WTC11 (cell line): ENCODE measurements at regions not wholly inside any gene's neighbourhood (a gene's known extent, or its start where the extent isn't known, plus 50 kb on each side); places are given as distances from the start of the nearest gene placed in this dataset.

Experiments
- ATAC-seq: fragments of 200-7000 bp; cut with Tn5 transposase; 2 replicates; pipeline ENCODE4 v1.10.0; 2021; ENCODE audit warnings: mild to moderate bottlenecking, moderate library complexity
- CTCF ChIA-PET: fragments of 300-600 bp; sonication (Branson Sonifier 250); formaldehyde crosslinking; loops from one replicate; lab custom pipeline; 2021; ENCODE audit warnings: antibody characterized with exemption; lab: Charles Lee
- POLR2A ChIA-PET: fragments of 350-600 bp; sonication (Branson Sonifier 250); formaldehyde crosslinking; loops from one replicate; lab custom pipeline; 2021; ENCODE audit warnings: antibody characterized with exemption; lab: Charles Lee
- DNase-seq: peaks from one replicate; pipeline ENCODE4 v3.0.0; 2021; ENCODE audit warnings: low spot score
- H3K27ac Mint-ChIP-seq: 2 replicates; pipeline ENCODE4 v1.8.0; 2021; ENCODE audit warnings: mixed read lengths
- H3K27me3 Mint-ChIP-seq: 2 replicates; pipeline ENCODE4 v1.8.0; 2021; ENCODE audit warnings: low read depth, mild to moderate bottlenecking, moderate library complexity, mixed read lengths
- H3K36me3 Mint-ChIP-seq: 2 replicates; pipeline ENCODE4 v1.8.0; 2021; ENCODE audit warnings: mixed read lengths
- H3K4me1 Mint-ChIP-seq: 2 replicates; pipeline ENCODE4 v1.8.0; 2022; ENCODE audit warnings: mixed read lengths
- H3K4me3 Mint-ChIP-seq: 2 replicates; pipeline ENCODE4 v1.8.0; 2021; ENCODE audit warnings: mild to moderate bottlenecking, moderate library complexity, mixed read lengths
- H3K9me3 Mint-ChIP-seq: 2 replicates; pipeline ENCODE4 v1.8.0; 2021; ENCODE audit warnings: mixed read lengths
- ATF2 ChIP-seq: sonication (generic); formaldehyde crosslinking; IDR thresholded peaks from 2 replicates; pipeline ENCODE4 v1.8.1; 2022; ENCODE audit warnings: low read depth, missing genetic modification reagents, borderline replicate concordance
- E2F5 ChIP-seq: sonication (generic); formaldehyde crosslinking; IDR thresholded peaks from 2 replicates; pipeline ENCODE4 v1.8.1; 2022; ENCODE audit warnings: mild to moderate bottlenecking, moderate library complexity, missing genetic modification reagents
- ERG ChIP-seq: fragments of 250-450 bp; sonication (Bioruptor Pico); IDR thresholded peaks from 2 replicates; pipeline ENCODE4 v1.8.0; 2021; ENCODE audit warnings: mild to moderate bottlenecking
- ETV6 ChIP-seq: sonication (generic); formaldehyde crosslinking; IDR thresholded peaks from 2 replicates; pipeline ENCODE4 v1.8.1; 2022; ENCODE audit warnings: mild to moderate bottlenecking, missing genetic modification reagents
- GRHL2 ChIP-seq: fragments of 250-450 bp; sonication (Bioruptor Pico); IDR thresholded peaks from 2 replicates; pipeline ENCODE4 v1.8.0; 2022; ENCODE audit warnings: mild to moderate bottlenecking, moderate library complexity; ENCODE audit not compliant: insufficient replicate concordance, severe bottlenecking
- IRF2 ChIP-seq: sonication (generic); formaldehyde crosslinking; IDR thresholded peaks from 2 replicates; pipeline ENCODE4 v1.8.0; 2022; ENCODE audit warnings: low read depth, missing genetic modification reagents, borderline replicate concordance
- JUN ChIP-seq: sonication (generic); formaldehyde crosslinking; IDR thresholded peaks from 2 replicates; pipeline ENCODE4 v1.8.0; 2023; ENCODE audit warnings: mild to moderate bottlenecking, missing genetic modification reagents
- MXD4 ChIP-seq: fragments of 250-450 bp; sonication (Bioruptor Pico); IDR thresholded peaks from 2 replicates; pipeline ENCODE4 v1.8.0; 2021; ENCODE audit warnings: mild to moderate bottlenecking, moderate library complexity, borderline replicate concordance
- NR1H2 ChIP-seq: sonication (generic); formaldehyde crosslinking; IDR thresholded peaks from 2 replicates; pipeline ENCODE4 v1.9.0; 2021; ENCODE audit warnings: mild to moderate bottlenecking, moderate library complexity, missing genetic modification reagents
- NR2C2 ChIP-seq: sonication (generic); formaldehyde crosslinking; IDR thresholded peaks from 2 replicates; pipeline ENCODE4 v1.8.0; 2022; ENCODE audit warnings: mild to moderate bottlenecking, missing genetic modification reagents
- RORB ChIP-seq: fragments of 250-450 bp; sonication (Bioruptor Pico); IDR thresholded peaks from 2 replicates; pipeline ENCODE4 v1.9.0; 2021; ENCODE audit warnings: mild to moderate bottlenecking
- TCF7 ChIP-seq: sonication (generic); formaldehyde crosslinking; IDR thresholded peaks from 2 replicates; pipeline ENCODE4 v1.8.0; 2022; ENCODE audit warnings: mild to moderate bottlenecking, low read depth, missing genetic modification reagents, moderate library complexity
- TEAD4 ChIP-seq: sonication (generic); formaldehyde crosslinking; IDR thresholded peaks from 2 replicates; pipeline ENCODE4 v1.8.0; 2022; ENCODE audit warnings: mild to moderate bottlenecking, missing genetic modification reagents
- TP53 ChIP-seq: sonication (generic); formaldehyde crosslinking; IDR thresholded peaks from 2 replicates; pipeline ENCODE4 v1.8.1; 2023; ENCODE audit warnings: mild to moderate bottlenecking, missing genetic modification reagents
- USF1 ChIP-seq: sonication (generic); formaldehyde crosslinking; IDR thresholded peaks from 2 replicates; pipeline ENCODE4 v1.8.0; 2022; ENCODE audit warnings: mild to moderate bottlenecking, missing genetic modification reagents
- ZNF423 ChIP-seq: fragments of 250-450 bp; sonication (Bioruptor Pico); IDR thresholded peaks from 2 replicates; pipeline ENCODE4 v2.1.2; 2022; ENCODE audit warnings: mild to moderate bottlenecking, moderate library complexity
- ZNF425 ChIP-seq: fragments of 250-450 bp; sonication (Bioruptor Pico); conservative IDR thresholded peaks from 2 replicates; pipeline ENCODE4 v1.9.0; 2021; ENCODE audit warnings: mild to moderate bottlenecking
- ZNF671 ChIP-seq: fragments of 250-450 bp; sonication (Bioruptor Pico); IDR thresholded peaks from 2 replicates; pipeline ENCODE4 v1.8.0; 2021; ENCODE audit warnings: mild to moderate bottlenecking
- TF ChIP-seq, protein P1 (sequence below): sonication (generic); formaldehyde crosslinking; IDR thresholded peaks from 2 replicates; pipeline ENCODE4 v1.8.1; 2022; ENCODE audit warnings: mild to moderate bottlenecking, missing genetic modification reagents, moderate library complexity, borderline replicate concordance
- TF ChIP-seq, protein P2 (sequence below): sonication (generic); formaldehyde crosslinking; IDR thresholded peaks from 2 replicates; pipeline ENCODE4 v1.8.0; 2022; ENCODE audit warnings: missing genetic modification reagents
- TF ChIP-seq, protein P3 (sequence below): sonication (generic); formaldehyde crosslinking; IDR thresholded peaks from 2 replicates; pipeline ENCODE4 v1.8.1; 2022; ENCODE audit warnings: missing genetic modification reagents, borderline replicate concordance
- TF ChIP-seq, protein P4 (sequence below): fragments of 250-450 bp; sonication (Bioruptor Pico); IDR thresholded peaks from 2 replicates; pipeline ENCODE4 v1.9.0; 2021; ENCODE audit warnings: mild to moderate bottlenecking

DNA sequence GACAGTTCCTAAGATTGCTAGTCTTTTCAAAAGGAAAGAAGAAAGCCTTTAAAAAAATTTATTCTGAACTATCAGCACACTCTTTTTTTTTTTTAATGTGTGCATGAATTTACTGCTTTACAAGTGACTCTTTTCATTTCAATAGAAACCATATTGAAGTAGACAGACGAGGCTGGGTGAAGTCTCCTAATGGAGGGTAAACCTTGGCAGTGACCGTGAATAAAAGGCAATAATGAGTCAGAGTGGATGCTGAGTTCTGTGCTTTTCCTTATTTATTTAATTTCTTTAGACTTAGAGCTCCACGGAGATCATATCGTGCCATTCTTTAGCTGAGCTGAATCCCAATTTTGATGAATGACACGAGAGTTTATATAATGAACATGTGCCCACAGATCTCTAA lies 196.9 kb downstream of the PRL start:
- CTCF ChIA-PET, result no interaction called here
- no peaks in the 10 kb centered on the region for H3K27me3 Mint-ChIP-seq
- POLR2A ChIA-PET, result no interaction called here
- no peak overlapping the region for H3K4me3 Mint-ChIP-seq
- no peaks in the 10 kb centered on the region for H3K36me3 Mint-ChIP-seq
- TF ChIP-seq, protein P1, sequence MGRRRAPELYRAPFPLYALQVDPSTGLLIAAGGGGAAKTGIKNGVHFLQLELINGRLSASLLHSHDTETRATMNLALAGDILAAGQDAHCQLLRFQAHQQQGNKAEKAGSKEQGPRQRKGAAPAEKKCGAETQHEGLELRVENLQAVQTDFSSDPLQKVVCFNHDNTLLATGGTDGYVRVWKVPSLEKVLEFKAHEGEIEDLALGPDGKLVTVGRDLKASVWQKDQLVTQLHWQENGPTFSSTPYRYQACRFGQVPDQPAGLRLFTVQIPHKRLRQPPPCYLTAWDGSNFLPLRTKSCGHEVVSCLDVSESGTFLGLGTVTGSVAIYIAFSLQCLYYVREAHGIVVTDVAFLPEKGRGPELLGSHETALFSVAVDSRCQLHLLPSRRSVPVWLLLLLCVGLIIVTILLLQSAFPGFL (CRISPR knock-in tag), result no peak
- TF ChIP-seq, protein P2, sequence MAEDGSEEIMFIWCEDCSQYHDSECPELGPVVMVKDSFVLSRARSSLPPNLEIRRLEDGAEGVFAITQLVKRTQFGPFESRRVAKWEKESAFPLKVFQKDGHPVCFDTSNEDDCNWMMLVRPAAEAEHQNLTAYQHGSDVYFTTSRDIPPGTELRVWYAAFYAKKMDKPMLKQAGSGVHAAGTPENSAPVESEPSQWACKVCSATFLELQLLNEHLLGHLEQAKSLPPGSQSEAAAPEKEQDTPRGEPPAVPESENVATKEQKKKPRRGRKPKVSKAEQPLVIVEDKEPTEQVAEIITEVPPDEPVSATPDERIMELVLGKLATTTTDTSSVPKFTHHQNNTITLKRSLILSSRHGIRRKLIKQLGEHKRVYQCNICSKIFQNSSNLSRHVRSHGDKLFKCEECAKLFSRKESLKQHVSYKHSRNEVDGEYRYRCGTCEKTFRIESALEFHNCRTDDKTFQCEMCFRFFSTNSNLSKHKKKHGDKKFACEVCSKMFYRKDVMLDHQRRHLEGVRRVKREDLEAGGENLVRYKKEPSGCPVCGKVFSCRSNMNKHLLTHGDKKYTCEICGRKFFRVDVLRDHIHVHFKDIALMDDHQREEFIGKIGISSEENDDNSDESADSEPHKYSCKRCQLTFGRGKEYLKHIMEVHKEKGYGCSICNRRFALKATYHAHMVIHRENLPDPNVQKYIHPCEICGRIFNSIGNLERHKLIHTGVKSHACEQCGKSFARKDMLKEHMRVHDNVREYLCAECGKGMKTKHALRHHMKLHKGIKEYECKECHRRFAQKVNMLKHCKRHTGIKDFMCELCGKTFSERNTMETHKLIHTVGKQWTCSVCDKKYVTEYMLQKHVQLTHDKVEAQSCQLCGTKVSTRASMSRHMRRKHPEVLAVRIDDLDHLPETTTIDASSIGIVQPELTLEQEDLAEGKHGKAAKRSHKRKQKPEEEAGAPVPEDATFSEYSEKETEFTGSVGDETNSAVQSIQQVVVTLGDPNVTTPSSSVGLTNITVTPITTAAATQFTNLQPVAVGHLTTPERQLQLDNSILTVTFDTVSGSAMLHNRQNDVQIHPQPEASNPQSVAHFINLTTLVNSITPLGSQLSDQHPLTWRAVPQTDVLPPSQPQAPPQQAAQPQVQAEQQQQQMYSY (CRISPR knock-in tag), result no peak
- no peak for TF ChIP-seq ZNF423
- no peak for TF ChIP-seq ZNF425 (CRISPR knock-in tag)
- no peak for TF ChIP-seq NR1H2 (CRISPR knock-in tag)
- no peak for TF ChIP-seq RORB (CRISPR knock-in tag)
- TF ChIP-seq TCF7 (CRISPR knock-in tag), result no peak
- TF ChIP-seq, protein P3, sequence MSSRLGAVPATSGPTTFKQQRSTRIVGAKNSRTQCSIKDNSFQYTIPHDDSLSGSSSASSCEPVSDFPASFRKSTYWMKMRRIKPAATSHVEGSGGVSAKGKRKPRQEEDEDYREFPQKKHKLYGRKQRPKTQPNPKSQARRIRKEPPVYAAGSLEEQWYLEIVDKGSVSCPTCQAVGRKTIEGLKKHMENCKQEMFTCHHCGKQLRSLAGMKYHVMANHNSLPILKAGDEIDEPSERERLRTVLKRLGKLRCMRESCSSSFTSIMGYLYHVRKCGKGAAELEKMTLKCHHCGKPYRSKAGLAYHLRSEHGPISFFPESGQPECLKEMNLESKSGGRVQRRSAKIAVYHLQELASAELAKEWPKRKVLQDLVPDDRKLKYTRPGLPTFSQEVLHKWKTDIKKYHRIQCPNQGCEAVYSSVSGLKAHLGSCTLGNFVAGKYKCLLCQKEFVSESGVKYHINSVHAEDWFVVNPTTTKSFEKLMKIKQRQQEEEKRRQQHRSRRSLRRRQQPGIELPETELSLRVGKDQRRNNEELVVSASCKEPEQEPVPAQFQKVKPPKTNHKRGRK (CRISPR knock-in tag), result no peak
- TF ChIP-seq MXD4 (CRISPR knock-in tag), result no peak
- no peak for TF ChIP-seq USF1 (CRISPR knock-in tag)
- no peak for TF ChIP-seq ERG (CRISPR knock-in tag)
- TF ChIP-seq, protein P4, sequence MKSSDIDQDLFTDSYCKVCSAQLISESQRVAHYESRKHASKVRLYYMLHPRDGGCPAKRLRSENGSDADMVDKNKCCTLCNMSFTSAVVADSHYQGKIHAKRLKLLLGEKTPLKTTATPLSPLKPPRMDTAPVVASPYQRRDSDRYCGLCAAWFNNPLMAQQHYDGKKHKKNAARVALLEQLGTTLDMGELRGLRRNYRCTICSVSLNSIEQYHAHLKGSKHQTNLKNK (CRISPR knock-in tag), result no peak
- no peak for TF ChIP-seq IRF2
- TF ChIP-seq TEAD4 (CRISPR knock-in tag), result no peak
- TF ChIP-seq JUN (CRISPR knock-in tag), result no peak
- no peak overlapping the region for H3K27ac Mint-ChIP-seq
- no peak for ATAC-seq
- H3K4me1 Mint-ChIP-seq, result peaks cover 9% of the 10 kb centered on the region
- DNase-seq, result no peak
- H3K9me3 Mint-ChIP-seq, result no peaks in the 10 kb centered on the region

DNA sequence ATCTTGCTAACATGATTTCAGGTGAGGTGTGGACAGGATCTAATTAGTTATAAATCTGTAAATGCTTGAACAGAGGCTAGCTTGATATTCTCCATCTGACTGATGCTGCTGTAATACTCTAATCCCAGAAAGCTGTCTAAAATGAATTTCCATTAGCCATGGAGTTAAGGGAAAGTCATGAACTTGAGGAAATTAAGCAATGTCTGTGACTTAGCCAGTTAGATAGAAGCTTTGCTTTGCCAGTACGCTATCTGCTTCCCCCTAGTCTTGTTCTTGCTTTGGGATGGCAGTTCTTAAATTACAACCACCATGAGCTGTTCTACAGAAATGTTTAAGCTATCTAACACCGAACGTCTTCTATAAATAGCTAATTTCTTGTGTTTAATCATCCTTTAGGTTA lies 195.7 kb downstream of the PRL start:
- ATAC-seq (no peak), DNase-seq (no peak)
- Mint-ChIP-seq H3K4me3 (no peak overlapping the region), H3K27ac (no peak overlapping the region), H3K36me3 (no peaks in the 10 kb centered on the region), H3K9me3 (no peaks in the 10 kb centered on the region), H3K4me1 (no peaks in the 10 kb centered on the region), H3K27me3 (no peaks in the 10 kb centered on the region)
- POLR2A ChIA-PET, result no interaction called here
- CTCF ChIA-PET, result no interaction called here
- TF ChIP-seq TP53 (CRISPR knock-in tag) (no peak), ETV6 (CRISPR knock-in tag) (no peak), E2F5 (no peak), ATF2 (no peak), GRHL2 (no peak), NR2C2 (no peak), ZNF671 (CRISPR knock-in tag) (no peak)
- TF ChIP-seq, protein P4 (CRISPR knock-in tag), result no peak
